GM23248 (cell line): ENCODE measurements at regions not wholly inside any gene's neighbourhood (a gene's known extent, or its start where the extent isn't known, plus 50 kb on each side); places are given as distances from the start of the nearest gene placed in this dataset.

ENCODE experiments used
- EZH2 ChIP-seq: fragments of 200-600 bp; sonication (generic); IDR thresholded peaks from 2 replicates; pipeline ENCODE4 v1.6.1; 2018; ENCODE audit warnings: antibody characterized with exemption, mild to moderate bottlenecking; ENCODE audit not compliant: insufficient read depth, poor library complexity, severe bottlenecking
- EZH2phosphoT487 ChIP-seq: fragments of 200-600 bp; sonication (generic); IDR thresholded peaks from 2 replicates; pipeline ENCODE4 v1.6.1; 2018; ENCODE audit warnings: antibody characterized with exemption, moderate library complexity, mild to moderate bottlenecking, low read depth; ENCODE audit not compliant: insufficient read depth

- no peak for TF ChIP-seq EZH2
- TF ChIP-seq EZH2phosphoT487: no peak
Measured at GRCh38 chr3:187941135-187941847, 196.0 kb upstream of the BCL6 start.
